Activated naive CD4-positive, alpha-beta T cell treated with anti-CD3 and anti-CD28 coated beads, Interleukin-2, amount 50 U/mL, for 72 hours (primary cell): ENCODE measurements at regions not wholly inside any gene's neighbourhood (a gene's known extent, or its start where the extent isn't known, plus 50 kb on each side); places are given as distances from the start of the nearest gene placed in this dataset.

Source experiments
- ATAC-seq, 2 donors: fragments of 150-1000 bp; cut with Tn5 transposase; 2 replicates each; pipeline ENCODE4 v1.10.0; 2021; ENCODE audit warnings: mild to moderate bottlenecking in 2 of 2, moderate library complexity in 2 of 2
- DNase-seq, 2 donors: peaks; one replicate each; pipeline ENCODE4 v3.0.0; 2021 to 2022; ENCODE audit warnings: low spot score in 2 of 2
- H3K27ac Mint-ChIP-seq, 2 donors: one replicate each; pipeline ENCODE4 v1.8.0; 2022; ENCODE audit warnings: mild to moderate bottlenecking in 2 of 2, mixed read lengths in 2 of 2
- H3K36me3 Mint-ChIP-seq, 2 donors: one replicate each; pipeline ENCODE4 v1.8.0; 2022; ENCODE audit warnings: mixed read lengths in 2 of 2
- H3K9me3 Mint-ChIP-seq, 2 donors: one replicate each; pipeline ENCODE4 v1.8.0; 2022; ENCODE audit warnings: mixed read lengths in 2 of 2

DNA sequence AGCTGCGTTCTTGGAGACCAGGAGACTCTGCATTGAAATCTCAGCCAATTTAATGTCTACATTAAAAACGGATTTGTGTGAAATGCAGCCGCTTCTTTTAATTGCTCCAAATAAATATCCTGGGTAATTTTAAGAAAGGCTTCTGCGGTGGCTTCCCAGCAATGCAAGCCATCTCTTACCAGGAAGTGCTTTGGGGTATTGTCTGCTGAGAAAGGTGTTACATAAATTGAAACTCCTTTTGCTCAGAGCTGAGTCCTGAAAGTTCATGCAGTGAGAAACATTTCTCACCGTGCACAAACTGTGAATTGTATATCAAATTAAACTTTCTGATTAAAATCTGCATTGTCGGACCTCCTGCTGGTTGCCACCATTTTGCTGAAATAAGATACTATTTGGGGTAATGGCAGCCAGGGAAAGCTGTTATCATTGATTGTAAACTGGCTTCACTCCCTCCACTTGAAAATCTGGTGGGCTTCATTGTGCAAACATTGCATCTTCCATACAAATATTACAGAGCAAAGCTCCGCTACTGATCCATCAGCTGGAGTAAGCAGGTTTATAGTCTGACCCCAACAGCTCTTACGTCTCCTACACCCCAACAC, 59.5 kb downstream of the ZIC5 start:
- Mint-ChIP-seq H3K27ac (peak overlapping the region; percentile 61 to 91), H3K9me3 (peaks cover 0 to 10% of the 10 kb centered on the region in 2 donors), H3K36me3 (peaks cover 0 to 11% of the 10 kb centered on the region in 2 donors)
- DNase-seq (no peak), ATAC-seq (peak; percentile 64 to 76)

DNA sequence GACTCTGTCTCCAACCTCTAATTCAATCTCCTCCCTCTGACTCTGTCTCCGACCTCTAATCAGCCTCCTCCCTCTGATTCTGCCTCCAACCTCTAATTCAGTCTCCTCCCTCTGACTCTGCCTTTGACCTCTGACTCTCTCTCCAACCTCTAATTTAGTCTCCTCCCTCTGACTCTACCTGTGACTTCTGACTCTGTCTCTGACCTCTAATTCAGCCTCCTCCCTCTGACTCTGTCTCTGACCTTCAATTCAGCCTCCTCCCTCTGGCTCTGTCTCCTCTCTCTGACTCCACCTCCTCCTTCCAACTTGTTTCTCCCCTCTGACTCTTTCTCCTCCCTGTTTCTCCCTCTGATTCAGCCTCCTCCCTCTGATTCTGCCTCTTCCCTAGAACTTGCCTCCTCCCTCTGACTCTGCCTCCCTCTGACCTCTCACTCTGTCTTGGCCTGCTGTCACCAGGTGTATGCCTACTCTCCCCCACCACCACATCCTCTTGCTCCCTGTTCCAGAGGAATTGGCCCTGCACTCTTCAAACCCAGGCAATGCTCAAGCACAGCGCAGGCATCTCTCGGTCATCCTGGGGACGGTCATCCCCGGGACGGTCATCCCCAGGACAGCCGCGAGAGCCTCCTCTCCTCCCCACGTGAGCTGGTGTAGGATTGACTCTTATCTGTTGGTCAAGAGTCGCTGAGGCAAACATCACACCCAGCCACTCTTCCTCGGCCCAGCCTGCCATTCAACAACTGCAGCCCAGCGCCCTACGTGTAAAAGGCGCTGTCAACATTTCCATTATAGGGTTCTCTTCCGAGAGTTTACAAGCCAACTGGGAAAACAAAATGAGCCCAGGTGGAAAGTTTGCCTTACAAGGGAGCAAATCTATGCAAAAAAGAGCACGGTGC, 60.2 kb downstream of the ZIC5 start:
- ATAC-seq, result peak; percentile 61 to 75

DNA sequence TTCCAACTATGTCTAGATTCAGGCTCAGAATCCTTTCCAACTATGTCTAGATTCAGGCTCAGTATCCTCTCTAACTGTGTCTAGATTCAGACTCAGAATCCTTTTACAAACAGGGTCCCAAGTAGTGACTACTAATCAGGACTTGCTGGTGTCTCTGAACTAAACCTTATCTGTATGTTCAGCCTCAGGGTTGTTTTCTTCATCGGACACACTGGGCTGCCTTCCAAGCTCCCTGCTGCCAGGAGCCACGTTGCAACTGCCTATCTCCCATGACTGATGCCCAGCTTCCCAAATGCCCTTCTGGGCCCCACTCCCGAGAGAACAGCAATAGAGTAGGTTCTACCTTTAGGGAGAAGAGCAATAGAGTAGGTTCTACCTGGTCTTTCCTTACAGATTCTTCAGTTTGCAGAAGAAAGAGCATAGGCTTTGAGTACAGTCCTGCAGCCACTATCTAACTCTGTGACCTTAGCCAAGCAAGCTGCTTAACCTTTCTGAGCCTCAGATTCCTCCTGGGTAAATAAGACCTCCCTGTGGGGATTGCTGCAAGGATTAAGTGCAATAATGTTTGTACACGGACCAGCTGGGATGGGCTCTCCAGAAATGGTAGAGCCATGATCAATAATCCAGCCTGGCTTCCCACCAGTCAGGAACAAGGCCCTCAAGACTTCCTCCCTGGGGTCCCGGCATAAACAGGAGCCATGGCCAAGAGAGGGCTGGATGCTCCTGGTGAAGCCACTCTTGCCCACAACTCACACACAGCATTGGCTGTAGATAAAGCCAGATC, 61.5 kb downstream of the ZIC5 start:
- ATAC-seq (no peak), DNase-seq (no peak)
- Mint-ChIP-seq H3K27ac (peak overlapping the region in 1 of 2 donors; percentile 36), H3K9me3 (peaks cover 0 to 10% of the 10 kb centered on the region in 2 donors), H3K36me3 (peaks cover 0 to 11% of the 10 kb centered on the region in 2 donors)

More for the DNA sequence above, 60.2 kb downstream of the ZIC5 start:
- Mint-ChIP-seq H3K9me3 (peaks cover 0 to 10% of the 10 kb centered on the region in 2 donors), H3K27ac (peak overlapping the region; percentile 61 to 91), H3K36me3 (peaks cover 0 to 11% of the 10 kb centered on the region in 2 donors)
- DNase-seq, result no peak

DNA sequence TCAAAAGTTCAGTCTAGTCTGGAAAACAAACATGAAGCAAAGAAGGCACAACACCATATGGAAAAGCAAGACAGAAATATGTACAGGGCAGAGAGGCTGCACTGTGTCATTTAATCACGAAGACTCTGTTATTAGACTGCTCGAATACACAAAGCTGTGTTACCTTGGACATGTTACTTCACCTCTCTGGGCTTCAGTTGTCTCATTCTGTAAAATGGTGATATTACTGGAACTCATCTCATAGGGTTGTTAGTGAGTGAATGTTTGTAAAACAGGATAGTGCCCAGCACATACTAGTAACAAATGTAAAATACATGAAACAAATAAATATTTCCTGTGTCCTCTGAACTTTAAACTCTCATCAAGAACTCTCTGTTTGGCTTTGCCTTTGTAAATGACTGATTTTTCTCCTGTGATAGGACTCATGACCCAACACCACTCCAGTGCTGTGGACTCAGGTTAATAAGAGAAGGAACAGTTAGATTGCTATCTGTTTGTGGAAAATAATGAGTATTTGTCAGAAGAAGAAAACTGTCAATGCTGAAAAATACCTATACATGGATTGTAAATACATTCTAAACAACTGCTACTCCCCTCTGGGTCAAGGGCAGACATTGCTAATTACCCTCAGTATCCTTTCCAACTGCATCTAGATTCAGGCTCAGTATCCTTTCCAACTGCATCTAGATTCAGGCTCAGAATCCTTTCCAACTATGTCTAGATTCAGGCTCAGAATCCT, 62.3 kb downstream of the ZIC5 start:
- no peak for DNase-seq
- peaks cover 0 to 11% of the 10 kb centered on the region in 2 donors for H3K36me3 Mint-ChIP-seq
- H3K27ac Mint-ChIP-seq, result no peak overlapping the region
- peaks cover 0 to 10% of the 10 kb centered on the region in 2 donors for H3K9me3 Mint-ChIP-seq
- no peak for ATAC-seq

DNA sequence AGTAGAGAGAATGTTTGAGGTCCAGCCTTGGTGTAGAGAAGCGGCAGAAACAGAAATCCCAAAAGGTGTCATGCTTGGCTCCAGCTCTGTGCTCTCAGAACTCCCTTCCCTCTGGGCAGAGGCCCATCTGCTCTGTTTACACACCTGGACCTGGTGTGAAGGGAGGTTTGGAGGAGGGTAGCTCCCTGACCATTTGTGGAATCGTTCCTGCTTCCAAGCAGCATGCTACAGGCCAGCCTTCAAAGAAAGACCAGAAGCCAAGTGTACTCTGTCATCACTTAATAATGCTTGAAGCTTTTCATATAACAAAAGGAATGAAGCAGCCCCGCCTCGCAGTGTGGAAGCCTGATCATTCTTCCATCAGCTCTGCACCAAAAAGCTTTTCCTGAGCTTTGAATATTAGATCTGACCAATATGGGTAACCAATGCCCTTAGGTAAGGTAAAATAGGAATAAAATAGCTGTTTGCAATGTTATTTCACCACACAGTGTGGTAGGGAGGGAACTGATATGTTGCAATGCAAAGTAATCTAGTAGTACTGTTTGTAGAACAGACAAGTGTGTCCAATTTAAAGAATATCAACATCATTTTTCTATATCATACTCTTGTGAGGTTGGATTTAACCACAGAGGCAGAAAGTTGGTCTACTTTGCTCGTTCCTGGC, 63.3 kb downstream of the ZIC5 start:
- H3K27ac Mint-ChIP-seq, result no peak overlapping the region
- no peak for DNase-seq
- H3K36me3 Mint-ChIP-seq, result peaks cover 0 to 11% of the 10 kb centered on the region in 2 donors
- no peak for ATAC-seq
- peaks cover 0 to 10% of the 10 kb centered on the region in 2 donors for H3K9me3 Mint-ChIP-seq

DNA sequence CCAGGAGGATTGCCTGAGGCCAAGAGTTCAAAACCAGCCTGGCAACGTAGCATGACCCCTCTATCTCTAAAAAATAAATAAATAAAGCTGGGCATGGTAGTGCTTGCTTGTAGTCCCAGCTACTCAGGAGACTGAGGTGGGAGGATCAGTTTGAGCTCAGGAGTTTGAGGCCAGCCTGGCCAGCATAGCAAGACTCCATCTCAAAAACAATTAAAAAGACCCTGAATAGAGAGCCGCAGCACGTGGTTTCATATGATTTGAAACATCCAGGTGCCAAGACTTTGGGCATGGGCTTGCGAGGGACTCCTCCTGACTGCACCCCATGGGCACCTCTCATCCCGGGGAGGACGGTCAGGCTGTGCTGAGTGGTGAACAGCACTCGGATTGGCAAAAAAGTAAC, 63.9 kb downstream of the ZIC5 start:
- Mint-ChIP-seq H3K36me3 (peaks cover 0 to 11% of the 10 kb centered on the region in 2 donors), H3K27ac (no peak overlapping the region), H3K9me3 (peaks cover 0 to 10% of the 10 kb centered on the region in 2 donors)
- ATAC-seq (no peak), DNase-seq (no peak)

DNA sequence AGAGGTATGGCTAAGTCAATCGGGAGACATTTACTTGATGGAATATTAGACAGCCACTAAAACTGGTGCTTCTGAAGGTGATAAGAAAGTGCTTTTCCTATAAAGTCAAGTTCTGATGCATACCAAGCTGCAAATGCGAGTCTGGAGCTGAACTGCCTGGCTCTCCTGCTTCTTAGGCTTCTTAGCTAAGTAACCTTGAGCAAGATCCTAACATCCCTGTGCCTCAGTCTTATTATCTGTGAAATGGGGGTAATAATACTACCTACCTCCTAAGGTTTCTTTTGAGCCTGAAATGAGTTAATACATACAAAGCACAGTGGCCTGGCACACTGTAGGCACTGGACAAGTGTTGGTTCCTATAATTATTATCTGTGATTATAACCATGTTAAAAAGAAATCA, 64.5 kb downstream of the ZIC5 start:
- ATAC-seq (no peak), DNase-seq (no peak)
- no peak overlapping the region for H3K27ac Mint-ChIP-seq
- H3K9me3 Mint-ChIP-seq, result peaks cover 0 to 10% of the 10 kb centered on the region in 2 donors
- H3K36me3 Mint-ChIP-seq, result peaks cover 0 to 11% of the 10 kb centered on the region in 2 donors

DNA sequence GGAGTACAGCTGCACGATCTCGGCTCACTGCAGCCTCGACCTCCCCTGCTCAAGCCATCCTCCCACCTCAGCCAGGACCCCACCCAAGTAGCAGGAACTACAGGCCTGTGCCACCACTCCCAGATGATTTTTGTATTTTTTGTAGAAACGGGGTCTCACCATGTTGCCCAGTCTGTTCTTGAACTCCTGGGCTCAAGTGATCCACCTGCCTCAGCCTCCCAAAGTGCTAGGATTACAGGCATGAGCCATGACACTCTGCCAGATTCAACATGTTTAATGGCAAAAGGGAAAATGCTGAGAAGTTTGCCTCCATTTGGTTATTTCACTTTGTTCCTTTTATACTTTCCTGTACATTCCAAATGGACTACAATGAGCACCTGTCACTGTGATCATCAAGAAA, 65.8 kb downstream of the ZIC5 start:
- no peak for ATAC-seq
- peaks cover 0 to under 1% of the 10 kb centered on the region in 2 donors for H3K36me3 Mint-ChIP-seq
- no peak overlapping the region for H3K27ac Mint-ChIP-seq
- peaks cover 0 to under 1% of the 10 kb centered on the region in 2 donors for H3K9me3 Mint-ChIP-seq
- DNase-seq, result no peak

DNA sequence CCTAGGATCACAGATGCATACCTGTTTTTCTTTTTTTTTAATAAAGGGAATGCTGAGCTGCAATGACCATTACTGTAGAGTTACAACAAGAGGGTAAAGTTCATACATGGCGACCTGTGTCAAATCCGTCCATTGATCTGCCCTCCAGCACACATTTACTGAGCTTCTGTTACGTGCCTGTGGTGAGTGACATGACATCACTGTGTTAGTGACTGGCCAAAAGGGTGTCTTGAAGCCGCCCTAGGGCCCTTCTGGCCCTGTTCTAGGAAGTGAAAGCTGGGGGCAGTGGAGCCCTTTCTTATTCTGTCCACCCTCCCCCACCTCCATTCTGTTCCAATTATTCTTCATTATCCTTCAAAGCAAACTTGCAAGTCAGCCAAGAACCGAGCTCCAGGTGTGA, 66.3 kb downstream of the ZIC5 start:
- ATAC-seq, result no peak
- no peak overlapping the region for H3K27ac Mint-ChIP-seq
- DNase-seq, result no peak
- no peaks in the 10 kb centered on the region for H3K36me3 Mint-ChIP-seq
- H3K9me3 Mint-ChIP-seq, result no peaks in the 10 kb centered on the region

DNA sequence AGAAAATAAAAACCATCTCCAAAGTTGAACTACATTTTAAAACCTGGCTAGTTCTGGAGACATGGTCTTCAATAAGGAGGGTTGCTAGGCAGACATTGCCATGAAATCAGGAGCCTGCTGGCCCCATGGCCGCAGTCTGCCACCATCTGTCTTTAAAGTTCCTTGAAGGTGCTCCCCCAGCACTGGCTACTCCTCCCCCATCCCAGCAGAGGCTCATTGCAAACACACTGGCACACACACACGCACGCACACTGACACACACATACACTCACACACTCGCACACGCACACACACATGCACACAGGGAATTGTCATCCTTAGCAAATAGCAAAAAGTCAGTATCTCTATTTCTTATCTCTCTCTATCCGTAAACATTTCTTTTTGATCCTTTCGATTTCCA, 68.4 kb downstream of the ZIC5 start:
- Mint-ChIP-seq H3K36me3 (no peaks in the 10 kb centered on the region), H3K27ac (no peak overlapping the region), H3K9me3 (no peaks in the 10 kb centered on the region)
- DNase-seq, result no peak
- no peak for ATAC-seq

DNA sequence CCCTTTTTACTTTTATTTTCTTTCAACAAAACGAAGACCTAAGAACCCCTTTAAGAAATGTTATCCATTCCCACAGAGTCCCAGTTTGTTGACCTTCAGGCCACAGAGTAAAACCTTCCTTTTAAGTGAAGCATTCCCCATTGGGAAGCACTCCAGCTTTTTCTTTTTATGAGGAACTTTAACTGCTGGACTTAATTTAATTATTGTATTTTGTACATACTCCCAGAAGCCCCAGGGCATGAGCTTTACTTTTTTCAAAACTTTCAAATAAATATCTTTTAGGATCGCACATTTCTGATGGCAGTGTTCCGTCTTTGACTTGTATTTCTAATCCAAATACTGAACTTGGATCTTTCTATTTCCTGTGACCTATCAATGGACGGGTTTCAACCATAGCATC, 68.9 kb downstream of the ZIC5 start:
- Mint-ChIP-seq H3K9me3 (no peaks in the 10 kb centered on the region), H3K36me3 (no peaks in the 10 kb centered on the region), H3K27ac (no peak overlapping the region)
- ATAC-seq (no peak), DNase-seq (no peak)

DNA sequence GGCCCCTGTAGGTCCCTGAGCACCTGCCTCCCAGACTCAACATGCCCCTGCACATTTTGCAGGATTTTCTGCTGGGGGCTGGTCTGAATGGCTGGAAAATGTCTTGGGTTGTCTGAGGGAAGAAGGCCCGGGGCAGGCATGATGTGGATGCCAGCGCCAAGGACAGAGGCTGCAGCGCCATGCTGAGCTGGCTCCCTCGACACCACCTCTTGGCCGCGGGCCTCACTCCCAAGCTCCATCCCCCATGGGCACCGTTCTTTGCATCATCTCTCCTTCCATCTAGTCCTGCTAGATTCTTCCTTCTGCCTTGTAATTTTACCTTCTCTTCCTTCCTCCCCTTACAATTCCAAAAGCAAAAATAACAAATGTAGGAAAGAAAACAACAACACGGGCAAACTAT, 70.6 kb downstream of the ZIC5 start:
- ATAC-seq, result peak in 1 of 2 donors; percentile 11
- H3K27ac Mint-ChIP-seq, result no peak overlapping the region
- H3K36me3 Mint-ChIP-seq, result no peaks in the 10 kb centered on the region
- DNase-seq, result no peak
- no peaks in the 10 kb centered on the region for H3K9me3 Mint-ChIP-seq

DNA sequence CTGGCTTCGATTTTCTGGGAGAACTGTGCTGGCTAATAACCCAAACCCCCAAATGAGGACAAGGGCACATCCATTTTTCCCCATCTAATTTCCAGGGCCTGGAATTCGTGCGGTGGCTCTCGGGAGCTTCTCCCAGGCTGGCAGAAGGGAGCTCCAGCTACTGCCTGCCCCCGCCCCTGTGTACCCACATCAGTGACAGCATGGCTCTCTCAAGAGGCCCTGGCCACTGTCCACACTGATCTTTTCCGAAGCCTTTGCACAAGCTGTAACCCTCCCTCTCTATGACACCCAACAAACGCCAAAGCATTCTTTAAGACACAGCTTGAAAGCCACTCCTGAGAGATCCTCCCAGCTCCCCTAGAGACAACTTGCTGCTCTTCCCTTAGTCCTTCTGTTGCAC, 73.1 kb downstream of the ZIC5 start:
- DNase-seq (no peak), ATAC-seq (no peak)
- Mint-ChIP-seq H3K27ac (no peak overlapping the region), H3K9me3 (no peaks in the 10 kb centered on the region), H3K36me3 (peaks cover 0 to 9% of the 10 kb centered on the region in 2 donors)

DNA sequence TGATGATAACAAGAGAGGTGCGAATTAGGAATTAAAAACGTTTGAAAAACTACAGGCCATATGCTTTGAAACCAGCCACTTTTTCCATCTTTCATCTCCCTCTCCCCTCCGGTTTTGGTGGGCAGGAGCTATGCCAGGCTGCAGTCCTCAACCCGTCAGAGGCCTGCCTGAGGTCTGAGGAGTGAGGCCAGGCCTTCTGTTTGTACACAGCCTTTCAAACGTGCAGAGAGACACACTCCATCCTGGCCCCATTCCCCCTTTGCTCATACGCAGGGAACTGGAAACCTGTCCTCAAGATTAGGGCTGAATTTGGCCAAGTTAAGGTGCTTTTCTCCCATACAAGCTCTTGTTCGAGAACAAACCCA, 74.5 kb downstream of the ZIC5 start:
- H3K9me3 Mint-ChIP-seq, result no peaks in the 10 kb centered on the region
- H3K27ac Mint-ChIP-seq, result no peak overlapping the region
- DNase-seq, result no peak
- no peak for ATAC-seq
- H3K36me3 Mint-ChIP-seq, result peaks cover 0 to 9% of the 10 kb centered on the region in 2 donors

DNA sequence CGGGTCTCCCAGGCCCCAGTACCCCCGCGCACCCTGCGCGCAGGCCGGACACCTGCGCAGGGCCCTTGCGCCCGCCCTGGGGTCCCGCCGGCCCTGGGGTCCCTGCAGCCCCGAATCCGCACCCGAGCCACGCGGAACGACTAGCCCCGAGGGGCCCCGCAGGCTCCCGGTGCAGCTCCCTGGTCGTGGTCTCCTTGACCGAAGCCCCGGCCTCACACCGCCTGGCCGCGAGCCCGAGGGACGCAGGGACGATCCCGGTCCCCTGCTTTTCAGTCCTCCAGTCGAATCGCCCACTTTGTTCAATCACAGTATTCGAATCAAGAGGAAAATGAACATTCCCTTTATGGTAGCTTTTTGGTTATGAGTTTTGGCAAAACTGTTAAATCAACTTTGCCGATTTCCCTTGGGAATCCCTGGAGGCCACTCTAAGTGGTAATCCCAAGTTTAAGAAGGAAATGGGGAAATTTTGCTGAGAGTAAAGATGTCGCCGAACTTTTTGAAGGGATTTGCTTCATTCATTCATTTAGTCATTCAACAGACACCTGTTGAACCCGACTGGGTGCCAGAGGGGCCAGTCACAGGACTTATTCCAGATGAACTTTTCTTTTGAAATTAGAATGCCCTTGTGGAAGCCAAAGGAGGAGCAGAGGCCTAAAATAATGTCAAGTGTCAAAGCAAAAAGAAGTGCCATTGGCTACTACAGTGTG, 75.0 kb downstream of the ZIC5 start:
- Mint-ChIP-seq H3K9me3 (no peaks in the 10 kb centered on the region), H3K36me3 (peaks cover 0 to 9% of the 10 kb centered on the region in 2 donors), H3K27ac (no peak overlapping the region)
- no peak for ATAC-seq
- no peak for DNase-seq
